ENCODE measurements at regions not wholly inside any gene's neighbourhood (a gene's known extent, or its start where the extent isn't known, plus 50 kb on each side); places are given as distances from the start of the nearest gene placed in this dataset.

GRCh38 chr17:74061758-74062157 lies 141.7 kb upstream of the RPL38 start:
- TF ChIP-seq CTCF (conservative IDR thresholded peaks at IDR 0.05 in 1 of 2, IDR thresholded peaks at IDR 0.05 in 1 of 2; ENCODE audit: extremely low read depth in 1 of 2, insufficient read depth in 1 of 2, low read depth in 1 of 2, low read length in 2 of 2) (no peak), EZH2 (IDR thresholded peaks at IDR 0.05; ENCODE audit: borderline replicate concordance, low read length) (no peak)
